HEK293 (cell line): ENCODE measurements at regions not wholly inside any gene's neighbourhood (a gene's known extent, or its start where the extent isn't known, plus 50 kb on each side); places are given as distances from the start of the nearest gene placed in this dataset.

Experiments used
- CTCF ChIA-PET: fragments of 350-600 bp; formaldehyde crosslinking; extraction: SDS; loops from one replicate; lab custom pipeline; 2021; ENCODE audit warnings: antibody characterized with exemption; lab: Yijun Ruan, JAX
- POLR2A ChIA-PET: fragments of 300-600 bp; formaldehyde crosslinking; extraction: SDS; loops from one replicate; lab custom pipeline; 2020; ENCODE audit warnings: antibody characterized with exemption, inconsistent platforms; lab: Yijun Ruan, JAX
- H3K27ac ChIP-seq: fragments of 200-500 bp; sonication (Bioruptor generic); 2 replicates; pipeline ENCODE4 v1.5.1; 2014; ENCODE audit warnings: low read depth, low read length, control low read depth, inconsistent platforms; ENCODE audit errors: extremely low read depth
- H3K36me3 ChIP-seq, 2 experiments: fragments of 200-500 bp in 1 of 2; sonication (Bioruptor generic) in 1 of 2; 1 replicate in 1 of 2; 2 replicates in 1 of 2; pipeline ENCODE4 v1.5.1; 2014 to 2017; ENCODE audit warnings: inconsistent platforms in 2 of 2, low read length in 2 of 2; ENCODE audit not compliant: control insufficient read depth in 2 of 2, insufficient read depth in 1 of 2
- H3K4me1 ChIP-seq: fragments of 200-500 bp; sonication (Bioruptor generic); 2 replicates; pipeline ENCODE4 v1.5.1; 2014; ENCODE audit warnings: mild to moderate bottlenecking, low read length, inconsistent platforms; ENCODE audit not compliant: control insufficient read depth, insufficient read depth
- H3K4me3 ChIP-seq: 2 replicates; pipeline ENCODE4 v1.5.1; 2011; ENCODE audit warnings: low read depth, mild to moderate bottlenecking, control low read depth, low read length, moderate library complexity
- H3K9me3 ChIP-seq: fragments of 200-500 bp; sonication (Bioruptor generic); 2 replicates; pipeline ENCODE4 v1.5.1; 2014; ENCODE audit warnings: low read depth, low read length, inconsistent platforms; ENCODE audit not compliant: control insufficient read depth, insufficient read depth
- KLF1 ChIP-seq: fragments of 450-650 bp; formaldehyde crosslinking; IDR thresholded peaks from 2 replicates; pipeline ENCODE4 v1.5.1; 2016; ENCODE audit warnings: missing biosample characterization, missing genetic modification characterization
- PBX3 ChIP-seq: sonication (generic); formaldehyde crosslinking; IDR thresholded peaks from 2 replicates; pipeline ENCODE4 v1.8.1; 2022; ENCODE audit warnings: mild to moderate bottlenecking, moderate library complexity, missing genetic modification reagents
- PRDM1 ChIP-seq: fragments of 450-650 bp; formaldehyde crosslinking; IDR thresholded peaks from 2 replicates; pipeline ENCODE4; 2016; ENCODE audit warnings: missing biosample characterization, missing genetic modification characterization
- ZFP3 ChIP-seq: fragments of 450-650 bp; formaldehyde crosslinking; IDR thresholded peaks from 2 replicates; pipeline ENCODE4 v1.5.1; 2016; ENCODE audit warnings: low read depth, missing biosample characterization, missing genetic modification characterization
- ZFP69B ChIP-seq: fragments of 450-650 bp; formaldehyde crosslinking; IDR thresholded peaks from 2 replicates; pipeline ENCODE4 v1.5.1; 2016; ENCODE audit warnings: missing biosample characterization, missing genetic modification characterization
- ZNF10 ChIP-seq: fragments of 450-650 bp; formaldehyde crosslinking; IDR thresholded peaks from 2 replicates; pipeline ENCODE4 v1.5.1; 2017; ENCODE audit warnings: missing biosample characterization, missing genetic modification characterization
- ZNF169 ChIP-seq: fragments of 450-650 bp; formaldehyde crosslinking; IDR thresholded peaks from 2 replicates; pipeline ENCODE4 v1.5.1; 2016; ENCODE audit warnings: missing biosample characterization, missing genetic modification characterization
- ZNF211 ChIP-seq: fragments of 450-650 bp; formaldehyde crosslinking; IDR thresholded peaks from 2 replicates; pipeline ENCODE4 v1.5.1; 2016; ENCODE audit warnings: low read depth, missing biosample characterization, missing genetic modification characterization
- ZNF221 ChIP-seq: fragments of 450-650 bp; formaldehyde crosslinking; IDR thresholded peaks from 2 replicates; pipeline ENCODE4 v1.5.1; 2017; ENCODE audit warnings: missing biosample characterization, missing genetic modification characterization, borderline replicate concordance
- ZNF596 ChIP-seq: fragments of 450-650 bp; IDR thresholded peaks from 2 replicates; pipeline ENCODE4 v1.5.0; 2018; ENCODE audit warnings: missing biosample characterization, mild to moderate bottlenecking, missing genetic modification characterization, moderate library complexity
- ZNF610 ChIP-seq: fragments of 450-650 bp; formaldehyde crosslinking; IDR thresholded peaks from 2 replicates; pipeline ENCODE4 v1.5.1; 2016; ENCODE audit warnings: missing biosample characterization, missing genetic modification characterization, borderline replicate concordance
- ZNF626 ChIP-seq: fragments of 450-650 bp; sonication (Bioruptor Pico); formaldehyde crosslinking; IDR thresholded peaks from 2 replicates; pipeline ENCODE4 v1.5.1; 2018; ENCODE audit warnings: missing biosample characterization, missing genetic modification characterization, inconsistent platforms
- ZNF645 ChIP-seq: fragments of 450-650 bp; formaldehyde crosslinking; IDR thresholded peaks from 2 replicates; pipeline ENCODE4; 2016; ENCODE audit warnings: missing biosample characterization, missing genetic modification characterization
- ZNF664 ChIP-seq: fragments of 450-650 bp; formaldehyde crosslinking; IDR thresholded peaks from 2 replicates; pipeline ENCODE4 v1.5.1; 2016; ENCODE audit warnings: missing biosample characterization, missing genetic modification characterization
- ZNF747 ChIP-seq: fragments of 450-650 bp; formaldehyde crosslinking; IDR thresholded peaks from 2 replicates; pipeline ENCODE4 v1.5.1; 2016; ENCODE audit warnings: missing biosample characterization, missing genetic modification characterization
- ZSCAN16 ChIP-seq: fragments of 450-650 bp; formaldehyde crosslinking; IDR thresholded peaks from 2 replicates; pipeline ENCODE4 v1.5.1; 2016; ENCODE audit warnings: missing biosample characterization, missing genetic modification characterization
- TF ChIP-seq, protein P1 (sequence below): fragments of 450-650 bp; formaldehyde crosslinking; IDR thresholded peaks from 2 replicates; pipeline ENCODE4 v1.5.1; 2016; ENCODE audit warnings: missing biosample characterization, missing genetic modification characterization, low read depth
- TF ChIP-seq, protein P2 (sequence below): fragments of 450-650 bp; formaldehyde crosslinking; optimal IDR thresholded peaks from 2 replicates; pipeline ENCODE3; 2016; ENCODE audit warnings: missing biosample characterization, mild to moderate bottlenecking, missing genetic modification characterization

DNA sequence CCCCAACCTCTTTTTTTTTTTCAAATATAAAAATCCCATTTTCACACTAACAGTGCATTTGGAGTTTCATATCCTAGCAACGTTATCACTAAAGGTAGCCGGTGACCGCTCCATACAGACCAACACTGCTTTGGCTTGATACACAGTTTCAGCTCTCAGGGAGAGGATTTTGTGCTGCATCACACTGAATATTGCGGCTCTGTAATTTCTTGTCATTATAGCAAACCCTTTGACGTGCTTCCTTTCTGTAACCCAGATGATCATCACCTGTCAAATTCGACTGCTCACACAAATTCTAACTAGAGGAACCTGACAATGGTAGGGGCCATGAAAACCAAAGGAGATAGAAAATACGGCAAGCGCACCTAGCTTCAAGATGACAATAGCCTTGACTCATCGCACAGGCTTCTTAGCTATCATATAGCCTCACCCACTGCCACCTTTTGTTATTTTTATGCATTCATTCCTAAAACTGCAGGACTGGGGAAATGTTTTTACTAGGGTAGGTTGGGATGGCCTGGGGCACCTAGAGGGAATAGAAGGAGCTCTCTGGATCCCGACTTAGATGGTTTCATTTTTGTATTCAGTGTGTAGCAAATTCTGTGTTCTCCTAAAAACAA is 582.9 kb upstream of the PIK3C3 start (continued):
- no peak for TF ChIP-seq KLF1
- no peak for TF ChIP-seq ZNF596 (tag by site-specific recombination)
- TF ChIP-seq ZNF221: no peak
- no peak for TF ChIP-seq ZNF645 (tag by site-specific recombination)

GRCh38 chr18:41371156-41372045 is 583.6 kb upstream of the PIK3C3 start:
- no peaks in the 10 kb centered on the region for H3K4me1 ChIP-seq
- no peaks in the 10 kb centered on the region for H3K9me3 ChIP-seq
- H3K27ac ChIP-seq: no peak overlapping the region
- ChIA-PET POLR2A (no interaction called here), CTCF (interaction anchor here (0.6 to 2.7 kb wide), 2 partner anchors 20 to 39 kb away, joined by 3 to 6 read pairs; no protein-coding TSS in a partner anchor)
- no peaks in the 10 kb centered on the region for H3K36me3 ChIP-seq
- H3K4me3 ChIP-seq: no peak overlapping the region
- TF ChIP-seq ZNF610 (no peak), PRDM1 (0 out of 2 replicates have a peak, but pooled peaks have one; percentile 18)
- TF ChIP-seq, protein P1, sequence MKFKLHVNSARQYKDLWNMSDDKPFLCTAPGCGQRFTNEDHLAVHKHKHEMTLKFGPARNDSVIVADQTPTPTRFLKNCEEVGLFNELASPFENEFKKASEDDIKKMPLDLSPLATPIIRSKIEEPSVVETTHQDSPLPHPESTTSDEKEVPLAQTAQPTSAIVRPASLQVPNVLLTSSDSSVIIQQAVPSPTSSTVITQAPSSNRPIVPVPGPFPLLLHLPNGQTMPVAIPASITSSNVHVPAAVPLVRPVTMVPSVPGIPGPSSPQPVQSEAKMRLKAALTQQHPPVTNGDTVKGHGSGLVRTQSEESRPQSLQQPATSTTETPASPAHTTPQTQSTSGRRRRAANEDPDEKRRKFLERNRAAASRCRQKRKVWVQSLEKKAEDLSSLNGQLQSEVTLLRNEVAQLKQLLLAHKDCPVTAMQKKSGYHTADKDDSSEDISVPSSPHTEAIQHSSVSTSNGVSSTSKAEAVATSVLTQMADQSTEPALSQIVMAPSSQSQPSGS (tag by site-specific recombination): peak; percentile 51; the same call in 1 of the 2 replicates

DNA sequence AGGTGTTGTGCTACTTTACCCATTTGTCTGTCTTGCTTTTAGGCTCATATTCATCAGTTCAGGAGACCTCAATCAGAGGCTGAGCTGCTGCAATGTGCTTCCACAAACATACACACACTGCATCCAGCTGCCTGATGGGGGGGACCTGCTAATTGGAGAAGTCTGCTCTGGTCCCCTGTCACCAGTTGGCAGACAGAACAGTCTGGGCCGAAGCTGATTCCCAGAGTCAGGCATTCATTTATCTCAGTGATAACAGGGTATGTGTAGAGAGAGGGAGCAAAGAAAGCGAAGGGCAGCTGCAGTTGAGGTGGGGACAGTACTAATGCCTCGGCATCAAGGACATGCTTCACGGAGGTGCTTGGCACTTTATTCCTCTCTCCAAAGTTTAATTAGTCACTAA is 584.3 kb upstream of the PIK3C3 start:
- no peak overlapping the region for H3K27ac ChIP-seq
- no peaks in the 10 kb centered on the region for H3K4me1 ChIP-seq
- POLR2A ChIA-PET: no interaction called here
- H3K4me3 ChIP-seq: no peak overlapping the region
- no peaks in the 10 kb centered on the region for H3K36me3 ChIP-seq
- H3K9me3 ChIP-seq: no peaks in the 10 kb centered on the region
- CTCF ChIA-PET: interaction anchor here (0.6 to 2.7 kb wide), 2 partner anchors 21 to 39 kb away, joined by 3 to 6 read pairs; no protein-coding TSS in a partner anchor
- TF ChIP-seq ZNF10 (tag by site-specific recombination) (no peak), PBX3 (no peak), ZSCAN16 (tag by site-specific recombination) (no peak), ZNF211 (tag by site-specific recombination) (no peak), ZNF626 (tag by site-specific recombination) (no peak), ZNF169 (tag by site-specific recombination) (no peak), ZNF747 (tag by site-specific recombination) (no peak), ZFP69B (tag by site-specific recombination) (no peak), ZNF664 (tag by site-specific recombination) (no peak), ZFP3 (no peak)
- TF ChIP-seq, protein P2, sequence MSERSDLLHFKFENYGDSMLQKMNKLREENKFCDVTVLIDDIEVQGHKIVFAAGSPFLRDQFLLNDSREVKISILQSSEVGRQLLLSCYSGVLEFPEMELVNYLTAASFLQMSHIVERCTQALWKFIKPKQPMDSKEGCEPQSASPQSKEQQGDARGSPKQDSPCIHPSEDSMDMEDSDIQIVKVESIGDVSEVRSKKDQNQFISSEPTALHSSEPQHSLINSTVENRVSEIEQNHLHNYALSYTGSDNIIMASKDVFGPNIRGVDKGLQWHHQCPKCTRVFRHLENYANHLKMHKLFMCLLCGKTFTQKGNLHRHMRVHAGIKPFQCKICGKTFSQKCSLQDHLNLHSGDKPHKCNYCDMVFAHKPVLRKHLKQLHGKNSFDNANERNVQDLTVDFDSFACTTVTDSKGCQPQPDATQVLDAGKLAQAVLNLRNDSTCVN (tag by site-specific recombination): no peak
